ENCODE measurements at regions not wholly inside any gene's neighbourhood (a gene's known extent, or its start where the extent isn't known, plus 50 kb on each side); places are given as distances from the start of the nearest gene placed in this dataset.

DNA sequence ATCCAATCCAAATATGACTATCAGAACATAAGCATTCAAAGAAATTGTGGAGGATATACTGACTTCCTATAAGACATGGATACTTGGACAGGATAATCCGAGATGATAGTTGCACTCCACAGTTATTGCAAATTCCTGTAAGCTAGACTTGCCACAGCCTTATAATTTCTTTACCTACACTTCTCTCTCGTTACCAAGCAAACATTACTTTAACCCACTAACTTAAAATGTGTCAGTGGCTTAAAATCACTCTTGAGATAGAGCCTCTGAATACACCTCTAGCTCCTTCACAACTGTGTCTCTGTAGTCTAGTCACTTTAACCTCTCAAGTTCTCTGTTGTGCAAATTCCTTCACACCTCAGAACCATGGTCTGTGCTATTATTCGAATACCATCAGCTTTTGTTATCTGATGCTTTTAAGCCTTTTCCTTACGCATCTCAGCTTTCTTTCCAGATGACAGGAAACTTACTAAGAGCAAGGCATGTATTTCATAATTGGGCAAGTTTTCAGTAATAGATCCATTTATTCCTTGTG lies 474.9 kb upstream of the MIR17HG start:
- TF ChIP-seq, protein P1, sequence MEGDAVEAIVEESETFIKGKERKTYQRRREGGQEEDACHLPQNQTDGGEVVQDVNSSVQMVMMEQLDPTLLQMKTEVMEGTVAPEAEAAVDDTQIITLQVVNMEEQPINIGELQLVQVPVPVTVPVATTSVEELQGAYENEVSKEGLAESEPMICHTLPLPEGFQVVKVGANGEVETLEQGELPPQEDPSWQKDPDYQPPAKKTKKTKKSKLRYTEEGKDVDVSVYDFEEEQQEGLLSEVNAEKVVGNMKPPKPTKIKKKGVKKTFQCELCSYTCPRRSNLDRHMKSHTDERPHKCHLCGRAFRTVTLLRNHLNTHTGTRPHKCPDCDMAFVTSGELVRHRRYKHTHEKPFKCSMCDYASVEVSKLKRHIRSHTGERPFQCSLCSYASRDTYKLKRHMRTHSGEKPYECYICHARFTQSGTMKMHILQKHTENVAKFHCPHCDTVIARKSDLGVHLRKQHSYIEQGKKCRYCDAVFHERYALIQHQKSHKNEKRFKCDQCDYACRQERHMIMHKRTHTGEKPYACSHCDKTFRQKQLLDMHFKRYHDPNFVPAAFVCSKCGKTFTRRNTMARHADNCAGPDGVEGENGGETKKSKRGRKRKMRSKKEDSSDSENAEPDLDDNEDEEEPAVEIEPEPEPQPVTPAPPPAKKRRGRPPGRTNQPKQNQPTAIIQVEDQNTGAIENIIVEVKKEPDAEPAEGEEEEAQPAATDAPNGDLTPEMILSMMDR (IDR thresholded peaks at IDR 0.05; ENCODE audit: insufficient read depth, low read length): no peak
- TF ChIP-seq POLR2AphosphoS5 (IDR thresholded peaks at IDR 0.05; ENCODE audit: low read depth): no peak
